8988T (cell line): ENCODE measurements at regions not wholly inside any gene's neighbourhood (a gene's known extent, or its start where the extent isn't known, plus 50 kb on each side); places are given as distances from the start of the nearest gene placed in this dataset.
A peak's percentile ranks its signal among the peaks of the same experiment; 100 is the strongest.

Experiments
- DNase-seq: peaks from one replicate; pipeline ENCODE4 v3.0.0; 2011

GRCh38 chr9:107732781-107733522 lies 243.4 kb upstream of the KLF4 start:
- DNase-seq = no peak

GRCh38 chr9:107731115-107731762 lies 241.7 kb upstream of the KLF4 start:
- no peak for DNase-seq

- no peak for DNase-seq
Measured at GRCh38 chr9:107730666-107731065, 241.1 kb upstream of the KLF4 start.

- DNase-seq = no peak
Measured at GRCh38 chr9:107727086-107727780, 237.7 kb upstream of the KLF4 start.

GRCh38 chr9:107723015-107723414 lies 233.4 kb upstream of the KLF4 start:
- no peak for DNase-seq

- no peak for DNase-seq
Measured at GRCh38 chr9:107721705-107722245, 232.2 kb upstream of the KLF4 start.

- DNase-seq = no peak
Measured at GRCh38 chr9:107720501-107720900, 230.9 kb upstream of the KLF4 start.

- DNase-seq = no peak
Measured at GRCh38 chr9:107717529-107718314, 228.2 kb upstream of the KLF4 start.

- DNase-seq = no peak
Measured at GRCh38 chr9:107715740-107716139, 226.2 kb upstream of the KLF4 start.

GRCh38 chr9:107713470-107713869 lies 223.9 kb upstream of the KLF4 start:
- DNase-seq = no peak

GRCh38 chr9:107712390-107712789 lies 222.8 kb upstream of the KLF4 start:
- DNase-seq = peak; percentile 56

- peak; percentile 27 for DNase-seq
Measured at GRCh38 chr9:107711542-107711941, 222.0 kb upstream of the KLF4 start.

GRCh38 chr9:107710953-107711352 lies 221.4 kb upstream of the KLF4 start:
- no peak for DNase-seq

GRCh38 chr9:107710546-107710945 lies 221.0 kb upstream of the KLF4 start:
- no peak for DNase-seq

- DNase-seq = no peak
Measured at GRCh38 chr9:107708791-107709190, 219.2 kb upstream of the KLF4 start.

- no peak for DNase-seq
Measured at GRCh38 chr9:107707915-107708441, 218.4 kb upstream of the KLF4 start.

- DNase-seq = no peak
Measured at GRCh38 chr9:107707428-107707837, 217.9 kb upstream of the KLF4 start.

GRCh38 chr9:107706701-107707427 lies 217.3 kb upstream of the KLF4 start:
- no peak for DNase-seq

GRCh38 chr9:107705521-107705920 lies 216.0 kb upstream of the KLF4 start:
- DNase-seq = no peak

GRCh38 chr9:107704774-107705173 lies 215.2 kb upstream of the KLF4 start:
- no peak for DNase-seq

GRCh38 chr9:107703651-107704050 lies 214.1 kb upstream of the KLF4 start:
- no peak for DNase-seq

- no peak for DNase-seq
Measured at GRCh38 chr9:107700847-107701246, 211.3 kb upstream of the KLF4 start.
